H9 (cell line): ENCODE measurements at regions not wholly inside any gene's neighbourhood (a gene's known extent, or its start where the extent isn't known, plus 50 kb on each side); places are given as distances from the start of the nearest gene placed in this dataset.

Source experiments
- DNase-seq: peaks from one replicate; pipeline ENCODE4 v3.0.0-alpha.2; 2017
- H2AFZ ChIP-seq: one replicate; pipeline ENCODE4 v1.6.1; 2013; ENCODE audit warnings: mild to moderate bottlenecking, low read length, control low read depth, moderate library complexity
- H2AK5ac ChIP-seq: 2 replicates; pipeline ENCODE4 v1.6.1; 2013; ENCODE audit warnings: low read length, control low read depth, mixed read lengths; ENCODE audit not compliant: insufficient read length
- H2BK120ac ChIP-seq: one replicate; pipeline ENCODE4 v1.6.1; 2013; ENCODE audit warnings: low read depth, mild to moderate bottlenecking, low read length, control low read depth, inconsistent platforms; ENCODE audit not compliant: poor library complexity, severe bottlenecking
- H2BK12ac ChIP-seq: 2 replicates; pipeline ENCODE4 v1.6.1; 2013; ENCODE audit warnings: low read length, control low read depth, mixed read lengths, low read depth; ENCODE audit not compliant: insufficient read length
- H2BK15ac ChIP-seq: 2 replicates; pipeline ENCODE4 v1.6.1; 2013; ENCODE audit warnings: low read depth, low read length, control low read depth
- H2BK20ac ChIP-seq: one replicate; pipeline ENCODE4 v1.6.1; 2013; ENCODE audit warnings: low read depth, mild to moderate bottlenecking, low read length, control low read depth, inconsistent platforms; ENCODE audit not compliant: poor library complexity, severe bottlenecking
- H2BK5ac ChIP-seq: 2 replicates; pipeline ENCODE4 v1.6.1; 2013; ENCODE audit warnings: low read length, control low read depth, mixed read lengths; ENCODE audit not compliant: insufficient read length
- H3K14ac ChIP-seq: 2 replicates; pipeline ENCODE4 v1.6.1; 2013; ENCODE audit warnings: low read length, control low read depth; ENCODE audit not compliant: insufficient read depth
- H3K18ac ChIP-seq: 2 replicates; pipeline ENCODE4 v1.6.1; 2013; ENCODE audit warnings: low read depth, mild to moderate bottlenecking, mixed read lengths, low read length, control low read depth; ENCODE audit not compliant: insufficient read length
- H3K23ac ChIP-seq: 2 replicates; pipeline ENCODE4 v1.6.1; 2013; ENCODE audit warnings: low read length, control low read depth, mixed read lengths, low read depth; ENCODE audit not compliant: insufficient read length
- H3K23me2 ChIP-seq: 2 replicates; pipeline ENCODE4 v1.6.1; 2013; ENCODE audit warnings: low read depth, mild to moderate bottlenecking, mixed read lengths, low read length, control low read depth; ENCODE audit not compliant: insufficient read length, poor library complexity, severe bottlenecking
- H3K27ac ChIP-seq: 2 replicates; pipeline ENCODE4 v1.5.1; 2013; ENCODE audit warnings: low read length, control low read depth, mixed read lengths, low read depth; ENCODE audit not compliant: insufficient read length
- H3K27me3 ChIP-seq: 2 replicates; pipeline ENCODE4 v1.6.1; 2013; ENCODE audit warnings: low read length, control low read depth, inconsistent platforms; ENCODE audit not compliant: insufficient read depth
- H3K4ac ChIP-seq: 2 replicates; pipeline ENCODE4 v1.6.1; 2013; ENCODE audit warnings: low read depth, mild to moderate bottlenecking, control low read depth, inconsistent platforms, low read length, moderate library complexity
- H3K4me1 ChIP-seq: 2 replicates; pipeline ENCODE4 v1.6.1; 2013; ENCODE audit warnings: low read length, control low read depth, inconsistent platforms; ENCODE audit not compliant: insufficient read depth
- H3K4me2 ChIP-seq: 2 replicates; pipeline ENCODE4 v1.6.1; 2013; ENCODE audit warnings: low read length, control low read depth, mixed read lengths; ENCODE audit not compliant: insufficient read length, insufficient read depth
- H3K56ac ChIP-seq: 2 replicates; pipeline ENCODE4 v1.6.1; 2013; ENCODE audit warnings: low read depth, mild to moderate bottlenecking, mixed read lengths, low read length, control low read depth; ENCODE audit not compliant: insufficient read length
- H3K79me1 ChIP-seq: 2 replicates; pipeline ENCODE4 v1.6.1; 2013; ENCODE audit warnings: low read depth, mild to moderate bottlenecking, moderate library complexity, low read length, control low read depth, inconsistent platforms; ENCODE audit not compliant: insufficient read depth, poor library complexity, severe bottlenecking
- H3K79me2 ChIP-seq: 2 replicates; pipeline ENCODE4 v1.6.1; 2013; ENCODE audit warnings: low read length, control low read depth, inconsistent platforms; ENCODE audit not compliant: insufficient read depth
- H3K9ac ChIP-seq: 2 replicates; pipeline ENCODE4 v1.6.1; 2013; ENCODE audit warnings: low read length, control low read depth, mixed read lengths; ENCODE audit not compliant: insufficient read length; ENCODE audit errors: extremely low read depth
- H3K9me3 ChIP-seq: one replicate; pipeline ENCODE4 v1.6.1; 2013; ENCODE audit warnings: low read depth, low read length, inconsistent platforms; ENCODE audit not compliant: control insufficient read depth
- H3T11ph ChIP-seq: one replicate; pipeline ENCODE4 v1.6.1; 2013; ENCODE audit warnings: mild to moderate bottlenecking, low read length, control low read depth, inconsistent platforms
- H4K20me1 ChIP-seq: one replicate; pipeline ENCODE4 v1.6.1; 2013; ENCODE audit not compliant: control insufficient read depth, insufficient read length, insufficient read depth
- H4K5ac ChIP-seq: 2 replicates; pipeline ENCODE4 v1.6.1; 2013; ENCODE audit warnings: low read depth, mild to moderate bottlenecking, mixed read lengths, low read length, control low read depth; ENCODE audit not compliant: insufficient read length
- H4K8ac ChIP-seq: replicated peaks from 2 replicates; pipeline ENCODE4 v1.6.1; 2013; ENCODE audit warnings: low read length, control low read depth, mixed read lengths, low read depth; ENCODE audit not compliant: insufficient read length
- H4K91ac ChIP-seq: 2 replicates; pipeline ENCODE4 v1.6.1; 2013; ENCODE audit warnings: low read depth, mild to moderate bottlenecking, moderate library complexity, mixed read lengths, low read length, control low read depth; ENCODE audit not compliant: insufficient read length
- H3K27ac Mint-ChIP-seq, 3 experiments: 2 replicates in 2 of 3; 3 replicates in 1 of 3; pipeline ENCODE4 v1.8.0; 2020 to 2021; ENCODE audit warnings: mixed read lengths in 3 of 3, mild to moderate bottlenecking in 1 of 3, moderate library complexity in 1 of 3
- H3K27me3 Mint-ChIP-seq: 2 replicates; pipeline ENCODE4 v1.8.0; 2021; ENCODE audit warnings: low read depth, mild to moderate bottlenecking, moderate library complexity, mixed read lengths
- H3K36me3 Mint-ChIP-seq, 3 experiments: 2 replicates in 2 of 3; 3 replicates in 1 of 3; pipeline ENCODE4 v1.8.0; 2020 to 2021; ENCODE audit warnings: low read depth in 3 of 3, mixed read lengths in 3 of 3; ENCODE audit not compliant: insufficient read depth in 1 of 3
- H3K4me1 Mint-ChIP-seq, 2 experiments: 2 replicates each; pipeline ENCODE4 v1.8.0; 2020; ENCODE audit warnings: mixed read lengths in 2 of 2
- H3K4me3 Mint-ChIP-seq, 2 experiments: 2 replicates in 1 of 2; 3 replicates in 1 of 2; pipeline ENCODE4 v1.8.0; 2020 to 2021; ENCODE audit warnings: mild to moderate bottlenecking in 2 of 2, mixed read lengths in 2 of 2, moderate library complexity in 1 of 2
- H3K9me3 Mint-ChIP-seq, 2 experiments: 2 replicates in 1 of 2; 3 replicates in 1 of 2; pipeline ENCODE4 v1.8.0; 2020; ENCODE audit warnings: mild to moderate bottlenecking in 2 of 2, mixed read lengths in 2 of 2, moderate library complexity in 1 of 2
- CTCF ChIP-seq: fragments of 200-600 bp; sonication (generic); conservative IDR thresholded peaks from 3 replicates; pipeline ENCODE4 v1.8.0; 2021; ENCODE audit warnings: antibody characterized with exemption, mild to moderate bottlenecking
- WGBS: extraction: QIAGEN DNeasy Blood & Tissue Kit; methylation state at CpG from one replicate; pipeline ENCODE4 v1.1.7; 2013; ENCODE audit warnings: missing lambda C conversion rate, low lambda C conversion rate, mixed read lengths; ENCODE audit not compliant: insufficient read length; ENCODE audit errors: extremely low coverage; 5-methylcytosine and 5-hydroxymethylcytosine counted together

- no peak overlapping the region for H2BK120ac ChIP-seq
- no peak overlapping the region for H3K4ac ChIP-seq
- no peak overlapping the region for H3K23ac ChIP-seq
- Mint-ChIP-seq H3K4me3 (no peak overlapping the region), H3K36me3 (no peaks in the 10 kb centered on the region; a peak in 1 of 7 replicates), H3K9me3 (no peaks in the 10 kb centered on the region; a peak in 1 of 5 replicates), H3K27ac (no peak overlapping the region), H3K27me3 (no peaks in the 10 kb centered on the region; the same call in 1 of the 2 replicates), H3K4me1 (peaks cover 26 to 32% of the 10 kb centered on the region in 2 experiments)
- H3K27me3 ChIP-seq, result no peaks in the 10 kb centered on the region
- DNase-seq, result no peak
- no peak overlapping the region for H3K4me2 ChIP-seq
- no peaks in the 10 kb centered on the region for H3K9me3 ChIP-seq
- H3K79me1 ChIP-seq, result no peaks in the 10 kb centered on the region
- no peak overlapping the region for H2AFZ ChIP-seq
- no peak overlapping the region for H3K27ac ChIP-seq
- H2BK5ac ChIP-seq, result no peak overlapping the region
- no peaks in the 10 kb centered on the region for H3K23me2 ChIP-seq
- no peak overlapping the region for H2BK12ac ChIP-seq
- no peak overlapping the region for H4K8ac ChIP-seq
- H4K91ac ChIP-seq, result no peak overlapping the region
- no peak for TF ChIP-seq CTCF
- H2BK20ac ChIP-seq, result no peak overlapping the region
- H2AK5ac ChIP-seq, result no peak overlapping the region
- H3T11ph ChIP-seq, result no peak overlapping the region
- H4K20me1 ChIP-seq, result no peaks in the 10 kb centered on the region
- H3K4me1 ChIP-seq, result peaks cover 3% of the 10 kb centered on the region; the same call in 1 of the 2 replicates
- H3K18ac ChIP-seq, result no peak overlapping the region
- H4K5ac ChIP-seq, result no peak overlapping the region
- no peaks in the 10 kb centered on the region for H3K79me2 ChIP-seq
- no peak overlapping the region for H3K56ac ChIP-seq
- H2BK15ac ChIP-seq, result no peak overlapping the region
- no CpG with 5 or more reads among the region's 3 CpGs for WGBS
- H3K14ac ChIP-seq, result no peak overlapping the region
- H3K9ac ChIP-seq, result no peak overlapping the region
These were observed 80.2 kb downstream of the GP2 start for GRCh38 chr16:20247076-20247475.
